Activated naive CD4-positive, alpha-beta T cell treated with anti-CD3 and anti-CD28 coated beads, Interleukin-2, amount 10 ng/mL, durations not matched to agents 7 days and 5 days (primary cell): ENCODE measurements at regions not wholly inside any gene's neighbourhood (a gene's known extent, or its start where the extent isn't known, plus 50 kb on each side); places are given as distances from the start of the nearest gene placed in this dataset.

Source experiments
- CTCF ChIA-PET: fragments of 350-600 bp; sonication (Branson Sonifier 250); formaldehyde crosslinking; loops from one replicate; lab custom pipeline; 2021; ENCODE audit warnings: antibody characterized with exemption; lab: Charles Lee
- DNase-seq: peaks from one replicate; pipeline ENCODE4 v3.0.0-alpha.2; 2020
- H3K27ac Mint-ChIP-seq: one replicate; pipeline ENCODE4 v1.8.0; 2021; ENCODE audit warnings: mild to moderate bottlenecking, moderate library complexity, mixed read lengths
- H3K27me3 Mint-ChIP-seq: one replicate; pipeline ENCODE4 v1.8.0; 2021; ENCODE audit warnings: mild to moderate bottlenecking, mixed read lengths
- H3K36me3 Mint-ChIP-seq: one replicate; pipeline ENCODE4 v1.8.0; 2021; ENCODE audit warnings: mixed read lengths
- H3K4me1 Mint-ChIP-seq: one replicate; pipeline ENCODE4 v1.8.0; 2021; ENCODE audit warnings: mixed read lengths
- H3K4me3 Mint-ChIP-seq: one replicate; pipeline ENCODE4 v1.8.0; 2021; ENCODE audit warnings: mild to moderate bottlenecking, moderate library complexity, mixed read lengths
- H3K9me3 Mint-ChIP-seq: one replicate; pipeline ENCODE4 v1.8.0; 2021; ENCODE audit warnings: mixed read lengths

DNA sequence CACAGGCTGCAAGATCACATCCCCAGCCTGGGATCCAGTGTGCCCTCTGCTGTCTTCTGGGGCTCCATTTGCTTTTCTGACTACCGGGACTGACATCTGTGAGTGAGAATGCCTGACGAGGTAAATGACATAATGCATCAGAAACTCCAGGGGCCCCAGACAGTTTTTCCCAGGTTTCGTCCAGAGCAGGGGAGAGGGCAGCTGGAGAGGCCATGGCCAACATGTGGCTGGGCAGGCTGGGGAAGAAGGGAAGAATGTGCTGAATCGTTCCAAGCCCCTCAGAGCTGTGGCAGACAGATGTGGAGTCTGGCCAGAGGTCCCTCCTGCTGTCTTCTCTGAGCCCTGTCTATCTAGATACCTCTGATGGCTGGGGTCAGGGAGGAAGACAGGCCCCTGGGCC lies 163.9 kb downstream of the TRIM29 start:
- H3K4me3 Mint-ChIP-seq = no peak overlapping the region
- CTCF ChIA-PET = no interaction called here
- no peak for DNase-seq
- H3K4me1 Mint-ChIP-seq = no peaks in the 10 kb centered on the region
- peaks cover 10% of the 10 kb centered on the region for H3K27me3 Mint-ChIP-seq
- no peaks in the 10 kb centered on the region for H3K9me3 Mint-ChIP-seq
- H3K27ac Mint-ChIP-seq = no peak overlapping the region
- no peaks in the 10 kb centered on the region for H3K36me3 Mint-ChIP-seq

DNA sequence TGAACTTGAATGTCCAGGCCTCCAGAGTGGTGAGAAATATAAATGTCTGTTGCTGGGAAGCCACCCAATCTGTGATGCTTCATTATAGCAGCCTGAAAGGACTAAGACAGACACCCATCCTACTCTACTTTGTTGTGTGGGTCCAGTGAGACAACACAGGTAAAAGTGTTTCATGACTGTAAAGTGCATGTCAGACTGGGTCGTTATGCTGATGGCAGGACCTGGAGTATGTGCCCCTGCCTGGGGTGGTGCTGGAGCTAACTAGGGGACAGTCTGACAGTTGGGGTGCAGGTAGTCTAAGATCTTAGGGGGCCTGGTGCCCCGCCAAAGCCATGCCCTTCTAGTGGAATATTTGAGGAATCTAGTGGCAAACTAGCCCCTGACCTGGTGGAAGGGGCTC lies 165.6 kb downstream of the TRIM29 start:
- CTCF ChIA-PET = no interaction called here
- Mint-ChIP-seq H3K4me3 (no peak overlapping the region), H3K27me3 (peaks cover 9% of the 10 kb centered on the region)

DNA sequence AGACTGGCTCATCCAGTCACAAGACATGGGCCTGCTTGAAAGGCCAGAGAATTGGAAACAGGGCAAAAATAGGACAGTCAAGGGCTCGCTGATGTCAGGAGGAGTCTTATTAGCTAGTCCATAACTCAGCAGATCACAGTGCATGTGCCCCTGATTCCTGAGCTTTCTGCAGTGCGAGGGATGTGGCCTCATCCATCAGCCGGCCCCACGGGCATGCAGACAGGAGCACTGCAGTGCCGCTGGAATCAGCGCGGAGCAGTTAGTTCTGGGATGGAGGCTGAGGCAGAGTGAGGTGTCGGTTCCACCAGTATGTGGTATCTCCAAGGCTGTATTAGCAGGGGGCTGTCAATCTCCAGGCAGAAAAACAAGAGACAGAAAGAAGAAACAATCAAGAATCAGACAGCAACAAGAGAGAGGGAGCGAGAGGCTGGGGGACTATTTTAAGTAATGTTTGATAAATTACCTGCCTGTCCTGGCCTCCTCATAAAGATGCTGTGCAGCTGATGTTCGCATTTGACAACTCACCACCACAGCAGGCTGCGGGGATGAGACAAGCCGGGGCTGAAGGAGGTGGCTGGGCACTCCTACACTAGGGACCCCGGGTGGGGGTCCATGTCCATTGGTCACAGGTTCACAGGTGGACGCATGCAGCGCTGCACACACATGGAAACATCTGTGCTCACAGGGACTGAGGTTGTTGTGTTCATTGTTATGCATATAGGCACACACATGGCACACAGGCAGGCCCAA lies 167.2 kb downstream of the TRIM29 start:
- Mint-ChIP-seq H3K4me1 (no peaks in the 10 kb centered on the region), H3K27ac (peak overlapping the region; percentile 12), H3K9me3 (no peaks in the 10 kb centered on the region), H3K27me3 (peaks cover 9% of the 10 kb centered on the region), H3K4me3 (no peak overlapping the region), H3K36me3 (no peaks in the 10 kb centered on the region)
- CTCF ChIA-PET = no interaction called here
- no peak for DNase-seq

More for the DNA sequence above, 165.6 kb downstream of the TRIM29 start:
- no peak for DNase-seq
- Mint-ChIP-seq H3K9me3 (no peaks in the 10 kb centered on the region), H3K36me3 (no peaks in the 10 kb centered on the region), H3K4me1 (no peaks in the 10 kb centered on the region), H3K27ac (no peak overlapping the region)

DNA sequence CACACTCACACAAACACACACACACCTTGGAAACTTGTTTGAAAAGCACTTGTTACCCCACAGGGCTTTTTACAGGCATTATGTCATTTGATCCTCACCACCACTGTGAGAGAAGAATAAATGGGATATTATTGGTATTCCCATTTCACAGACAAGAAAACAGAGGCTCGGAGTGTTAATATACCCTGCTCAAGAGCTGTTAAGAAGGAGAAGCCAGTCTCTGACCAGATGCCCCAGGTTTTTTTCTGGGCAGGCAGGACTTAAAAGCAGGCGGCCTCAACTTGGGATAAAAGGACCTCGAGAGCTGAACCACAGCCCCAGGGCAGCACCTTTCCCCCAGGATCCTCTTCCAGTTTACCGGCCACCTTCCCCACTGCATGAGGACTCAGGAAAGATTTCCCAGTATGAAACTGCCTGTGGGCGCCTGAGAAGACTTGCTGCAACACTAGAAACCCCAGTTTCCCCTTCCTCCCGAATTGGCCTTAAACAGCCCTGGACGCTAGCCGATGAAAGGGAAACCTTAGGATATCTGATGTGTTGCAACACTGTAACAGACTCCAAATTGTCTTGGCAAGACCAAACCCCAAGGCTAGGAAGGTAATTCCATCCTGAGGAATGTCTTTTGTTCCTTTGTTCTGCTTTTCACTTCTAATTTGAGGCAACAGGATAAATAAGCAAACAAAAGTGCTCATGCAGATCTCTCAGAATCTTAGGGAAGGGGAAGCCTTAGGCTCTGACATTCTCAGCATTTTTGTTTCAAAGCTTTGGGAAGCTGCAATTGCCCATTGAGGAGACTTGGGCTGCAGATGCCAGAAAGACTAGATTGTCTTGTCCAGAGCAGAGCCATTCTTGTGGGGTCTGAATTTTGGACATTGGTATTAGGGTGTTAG lies 173.5 kb downstream of the TRIM29 start:
- Mint-ChIP-seq H3K9me3 (no peaks in the 10 kb centered on the region), H3K36me3 (no peaks in the 10 kb centered on the region), H3K27ac (no peak overlapping the region), H3K27me3 (peaks cover 17% of the 10 kb centered on the region), H3K4me3 (no peak overlapping the region), H3K4me1 (no peaks in the 10 kb centered on the region)
- CTCF ChIA-PET = no interaction called here
- DNase-seq = no peak

DNA sequence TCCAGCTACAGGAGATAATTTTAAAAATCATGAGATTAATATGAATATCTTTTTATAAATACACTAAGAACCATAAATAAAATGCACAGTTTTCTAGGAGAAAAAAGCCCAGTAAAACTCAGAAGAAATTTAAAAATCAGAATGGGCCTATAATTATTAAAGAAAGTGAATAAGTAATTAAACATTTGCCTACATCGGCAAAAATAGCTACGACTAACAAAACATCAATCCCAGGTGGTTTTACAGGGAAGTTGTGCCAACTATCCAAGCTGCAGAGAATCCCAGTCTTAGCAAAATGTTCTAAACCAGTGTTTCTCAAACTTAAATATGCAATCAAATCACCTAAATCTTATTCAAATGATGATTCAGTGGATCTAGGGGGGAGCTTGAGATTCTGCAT lies 180.0 kb downstream of the TRIM29 start:
- Mint-ChIP-seq H3K4me3 (no peak overlapping the region), H3K36me3 (no peaks in the 10 kb centered on the region), H3K27ac (no peak overlapping the region), H3K9me3 (no peaks in the 10 kb centered on the region), H3K27me3 (peaks cover 17% of the 10 kb centered on the region), H3K4me1 (no peaks in the 10 kb centered on the region)
- CTCF ChIA-PET = no interaction called here
- DNase-seq = no peak

DNA sequence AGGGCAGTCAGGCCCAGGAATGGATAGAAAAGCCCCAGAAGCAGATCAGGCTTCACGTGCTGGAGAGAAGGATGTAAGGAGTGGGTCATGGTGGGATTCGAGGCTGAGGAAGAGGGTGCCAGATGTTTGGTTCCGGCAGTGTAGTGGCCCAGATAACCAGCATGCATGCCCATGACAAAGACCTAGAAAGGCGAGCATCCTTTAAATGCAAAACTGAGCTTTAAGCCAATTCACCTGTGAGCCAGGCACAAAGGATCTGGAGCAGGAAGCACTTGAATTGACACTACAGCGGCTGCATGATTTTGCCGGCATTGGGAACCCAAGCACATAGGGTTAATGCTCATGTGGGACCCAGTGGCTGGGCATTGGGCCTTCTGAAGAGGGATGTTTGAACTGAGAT lies 185.5 kb downstream of the TRIM29 start:
- H3K4me1 Mint-ChIP-seq = no peaks in the 10 kb centered on the region
- H3K27ac Mint-ChIP-seq = no peak overlapping the region

DNA sequence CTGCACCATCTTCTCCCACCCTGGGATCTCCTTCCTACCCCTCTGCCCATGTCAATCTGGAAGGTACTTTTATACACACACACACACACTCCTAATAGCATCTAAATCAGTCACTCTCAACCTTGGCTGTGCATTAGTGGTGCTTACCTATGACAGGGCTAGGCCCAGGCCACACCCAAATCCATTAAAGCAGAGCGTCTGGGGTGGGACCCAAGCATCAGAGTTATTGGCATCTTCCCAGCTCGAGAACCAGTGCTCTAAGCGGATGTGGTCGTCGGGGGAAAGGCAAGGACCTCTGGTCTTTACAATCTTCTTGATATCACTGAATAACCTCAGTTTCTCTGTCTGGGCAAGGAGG lies 194.6 kb downstream of the TRIM29 start:
- Mint-ChIP-seq H3K9me3 (no peaks in the 10 kb centered on the region), H3K4me3 (no peak overlapping the region)
- CTCF ChIA-PET = no interaction called here

More for the DNA sequence above, 185.5 kb downstream of the TRIM29 start:
- H3K36me3 Mint-ChIP-seq = no peaks in the 10 kb centered on the region
- H3K9me3 Mint-ChIP-seq = no peaks in the 10 kb centered on the region
- no peak overlapping the region for H3K4me3 Mint-ChIP-seq
- no peak for DNase-seq
- H3K27me3 Mint-ChIP-seq = peaks cover 22% of the 10 kb centered on the region
- CTCF ChIA-PET = interaction anchor here (0.5 kb wide), 1 partner anchor 96 kb away, joined by 3 read pairs; no protein-coding TSS in a partner anchor

DNA sequence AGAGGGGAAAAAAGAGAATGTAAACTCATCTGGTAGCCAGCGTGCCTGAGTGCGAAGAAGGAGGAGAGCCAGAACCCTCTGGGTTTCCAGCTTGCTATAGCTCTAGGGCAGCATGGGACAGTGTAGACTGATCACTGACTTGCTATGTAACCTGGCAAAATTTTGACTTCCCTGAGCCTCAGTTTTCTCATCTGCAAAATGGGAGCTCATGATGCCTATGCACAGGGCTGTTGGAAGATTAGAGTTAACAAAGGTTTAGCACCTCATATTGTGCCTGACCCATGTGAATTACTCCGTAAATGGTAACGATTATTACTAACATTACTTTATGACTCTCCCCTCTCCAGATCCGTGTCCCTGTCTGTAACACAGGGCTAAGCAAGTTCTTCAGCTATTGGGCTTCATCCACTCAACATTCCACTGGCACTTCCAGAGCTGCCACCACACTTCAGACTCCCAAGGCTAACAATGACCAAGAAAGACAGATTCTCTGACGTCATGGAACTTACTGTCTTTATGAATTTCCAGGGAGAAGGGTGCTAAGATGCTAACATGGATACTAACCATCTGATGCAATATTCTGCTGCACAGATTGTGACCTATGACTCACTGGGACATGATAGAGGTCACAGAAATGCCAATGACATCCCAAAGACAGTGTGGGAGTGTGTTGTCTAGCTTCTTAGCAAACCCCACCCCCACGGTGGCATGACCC lies 195.2 kb downstream of the TRIM29 start:
- H3K4me3 Mint-ChIP-seq = no peak overlapping the region
- no peak for DNase-seq
- H3K27ac Mint-ChIP-seq = no peak overlapping the region
- no peaks in the 10 kb centered on the region for H3K4me1 Mint-ChIP-seq
- H3K27me3 Mint-ChIP-seq = peaks cover 9% of the 10 kb centered on the region
- H3K9me3 Mint-ChIP-seq = no peaks in the 10 kb centered on the region
- CTCF ChIA-PET = no interaction called here
- no peaks in the 10 kb centered on the region for H3K36me3 Mint-ChIP-seq

More for the DNA sequence above, 194.6 kb downstream of the TRIM29 start:
- H3K36me3 Mint-ChIP-seq = no peaks in the 10 kb centered on the region
- H3K27me3 Mint-ChIP-seq = peaks cover 9% of the 10 kb centered on the region
- DNase-seq = no peak
- H3K4me1 Mint-ChIP-seq = no peaks in the 10 kb centered on the region
- no peak overlapping the region for H3K27ac Mint-ChIP-seq

DNA sequence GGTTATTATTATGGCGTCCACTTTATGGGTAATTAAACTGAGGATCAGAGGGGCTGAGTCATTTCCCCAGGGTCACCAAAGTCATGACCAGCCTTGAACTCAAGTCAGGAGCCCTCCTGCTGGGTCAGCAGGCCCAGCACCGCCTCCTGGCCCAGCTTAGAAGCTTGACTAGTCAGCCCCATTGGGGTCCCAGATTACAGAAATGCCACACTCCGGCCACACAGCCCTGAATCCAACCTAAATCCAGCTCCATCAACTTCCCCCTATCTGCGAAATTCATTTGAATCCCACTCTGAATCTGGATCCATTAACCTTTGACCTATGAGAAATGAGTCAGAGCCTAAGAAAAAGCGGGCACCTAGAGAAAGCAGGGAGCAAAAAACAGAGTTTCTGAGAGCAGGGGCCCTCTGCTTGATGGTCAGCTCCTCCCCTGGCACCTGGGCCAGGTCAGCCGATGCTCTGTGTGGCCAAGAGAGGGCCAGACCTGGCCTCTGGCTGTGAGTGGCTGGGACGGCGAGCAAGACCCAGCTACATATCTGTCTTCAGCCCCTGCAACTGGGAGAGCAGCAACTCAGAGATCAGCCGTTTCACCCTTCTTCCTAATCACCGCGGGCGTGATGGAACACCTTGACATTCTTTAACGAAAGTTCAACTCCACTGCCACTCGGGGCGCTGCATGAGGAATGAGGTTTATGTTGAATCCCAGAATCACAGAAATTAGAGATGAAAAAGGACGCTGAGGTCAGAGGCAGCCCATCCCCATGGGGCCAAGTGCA lies 196.1 kb downstream of the TRIM29 start:
- DNase-seq = no peak

DNA sequence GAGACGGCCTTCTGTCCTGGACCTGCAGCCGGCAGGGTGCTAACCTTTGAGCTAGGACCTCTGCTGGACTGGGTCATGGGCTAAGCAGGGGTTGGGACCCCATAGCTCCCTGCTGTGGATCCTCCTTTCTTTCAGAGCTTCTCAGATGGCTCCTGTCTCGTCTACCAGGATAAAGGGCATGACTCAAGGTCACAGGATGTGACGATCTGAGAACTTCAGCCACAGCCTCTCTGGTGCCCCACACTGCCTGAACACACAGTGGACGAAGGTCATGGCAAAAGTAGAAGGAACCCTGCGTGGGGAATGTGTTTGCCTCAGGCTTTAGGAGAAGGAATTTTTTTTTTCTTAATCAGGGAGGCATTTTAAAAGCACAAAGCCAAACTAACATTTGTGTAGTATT lies 196.7 kb downstream of the TRIM29 start:
- no peak for DNase-seq
- Mint-ChIP-seq H3K4me1 (no peaks in the 10 kb centered on the region), H3K27ac (no peak overlapping the region), H3K9me3 (no peaks in the 10 kb centered on the region), H3K36me3 (no peaks in the 10 kb centered on the region), H3K4me3 (no peak overlapping the region), H3K27me3 (peaks cover 3% of the 10 kb centered on the region)
- CTCF ChIA-PET = no interaction called here

More for the DNA sequence above, 196.1 kb downstream of the TRIM29 start:
- Mint-ChIP-seq H3K27ac (no peak overlapping the region), H3K4me3 (no peak overlapping the region), H3K4me1 (no peaks in the 10 kb centered on the region), H3K36me3 (no peaks in the 10 kb centered on the region), H3K27me3 (peaks cover 3% of the 10 kb centered on the region), H3K9me3 (no peaks in the 10 kb centered on the region)
- CTCF ChIA-PET = no interaction called here

DNA sequence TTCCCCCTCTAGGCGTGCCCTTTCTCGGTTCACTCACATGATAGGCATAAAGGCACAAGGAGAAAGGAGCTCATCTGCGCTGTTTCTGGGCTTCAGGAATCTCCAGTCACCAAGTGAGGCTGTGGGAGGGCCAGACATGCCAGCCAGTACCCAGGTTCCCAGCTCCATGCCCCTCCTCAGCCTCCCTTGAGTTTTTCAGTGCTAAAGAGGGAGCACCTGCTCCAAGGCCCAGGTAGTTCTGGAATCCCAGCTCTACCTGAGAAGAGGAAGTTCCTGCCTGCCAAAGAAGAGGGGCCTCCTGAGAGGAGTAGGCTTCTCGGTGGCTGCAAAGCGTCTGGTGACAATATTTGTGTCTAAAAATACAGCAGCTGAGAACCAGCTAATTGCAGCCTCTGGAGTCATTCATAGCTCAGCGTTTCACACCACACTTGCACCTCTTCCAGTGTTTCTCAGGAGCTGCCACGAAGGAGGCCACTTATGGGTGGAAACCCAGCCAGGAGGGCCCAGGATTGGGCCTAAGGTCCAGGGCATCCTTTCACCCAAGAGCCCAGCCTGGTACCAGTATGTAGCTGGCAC lies 197.4 kb downstream of the TRIM29 start:
- DNase-seq = no peak
- H3K36me3 Mint-ChIP-seq = no peaks in the 10 kb centered on the region

DNA sequence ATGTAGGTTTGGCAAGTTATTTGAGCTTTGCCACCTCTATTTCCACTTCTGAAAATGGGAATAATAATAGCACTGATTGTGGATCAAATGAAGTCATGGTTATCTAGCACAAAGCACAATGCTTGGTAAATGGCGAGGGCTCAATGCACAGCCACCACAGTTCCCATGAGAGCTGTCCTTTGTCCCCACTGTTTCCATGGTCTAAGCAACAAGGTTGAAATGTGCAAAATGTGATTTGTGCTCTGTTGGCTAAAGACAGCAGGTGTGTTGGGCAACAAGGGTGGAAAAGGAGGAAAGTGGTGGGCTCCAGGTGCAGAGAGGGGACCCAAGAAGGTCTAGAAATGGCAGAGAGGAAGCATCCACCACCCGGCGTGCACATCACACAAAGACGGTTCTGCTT lies 200.5 kb downstream of the TRIM29 start:
- no peak overlapping the region for H3K27ac Mint-ChIP-seq
- H3K9me3 Mint-ChIP-seq = no peaks in the 10 kb centered on the region
- H3K4me3 Mint-ChIP-seq = no peak overlapping the region
- CTCF ChIA-PET = no interaction called here
- no peaks in the 10 kb centered on the region for H3K4me1 Mint-ChIP-seq
- no peaks in the 10 kb centered on the region for H3K36me3 Mint-ChIP-seq
- DNase-seq = no peak
- peaks cover 12% of the 10 kb centered on the region for H3K27me3 Mint-ChIP-seq

More for the DNA sequence above, 197.4 kb downstream of the TRIM29 start:
- H3K27ac Mint-ChIP-seq = no peak overlapping the region
- no peaks in the 10 kb centered on the region for H3K4me1 Mint-ChIP-seq
- CTCF ChIA-PET = no interaction called here
- H3K27me3 Mint-ChIP-seq = peaks cover 6% of the 10 kb centered on the region
- H3K4me3 Mint-ChIP-seq = no peak overlapping the region
- no peaks in the 10 kb centered on the region for H3K9me3 Mint-ChIP-seq

DNA sequence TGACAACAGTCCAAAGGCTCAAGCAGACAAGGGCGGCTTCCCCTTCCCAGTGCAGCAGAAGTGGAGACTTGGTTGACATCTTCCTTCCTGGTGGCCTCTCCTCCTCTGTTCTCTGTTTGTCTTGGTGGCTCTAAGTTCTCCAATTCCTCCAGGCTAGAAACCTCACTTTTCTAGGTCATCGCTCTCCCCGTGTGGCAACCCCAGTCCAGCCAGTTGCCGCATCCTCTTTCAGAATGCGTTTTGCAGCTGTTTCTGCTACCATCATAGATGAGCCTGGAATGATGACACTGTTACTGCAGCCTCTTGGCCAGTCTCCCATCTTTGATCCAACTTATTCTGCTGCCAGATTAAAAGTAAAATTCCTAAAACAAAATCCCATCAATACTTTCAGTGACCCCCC lies 201.5 kb downstream of the TRIM29 start:
- CTCF ChIA-PET = no interaction called here
- no peak for DNase-seq
- Mint-ChIP-seq H3K4me3 (no peak overlapping the region), H3K36me3 (no peaks in the 10 kb centered on the region), H3K27ac (no peak overlapping the region), H3K4me1 (no peaks in the 10 kb centered on the region), H3K27me3 (peaks cover 9% of the 10 kb centered on the region), H3K9me3 (no peaks in the 10 kb centered on the region)
